ENCODE measurements at regions not wholly inside any gene's neighbourhood (a gene's known extent, or its start where the extent isn't known, plus 50 kb on each side); places are given as distances from the start of the nearest gene placed in this dataset.

DNA sequence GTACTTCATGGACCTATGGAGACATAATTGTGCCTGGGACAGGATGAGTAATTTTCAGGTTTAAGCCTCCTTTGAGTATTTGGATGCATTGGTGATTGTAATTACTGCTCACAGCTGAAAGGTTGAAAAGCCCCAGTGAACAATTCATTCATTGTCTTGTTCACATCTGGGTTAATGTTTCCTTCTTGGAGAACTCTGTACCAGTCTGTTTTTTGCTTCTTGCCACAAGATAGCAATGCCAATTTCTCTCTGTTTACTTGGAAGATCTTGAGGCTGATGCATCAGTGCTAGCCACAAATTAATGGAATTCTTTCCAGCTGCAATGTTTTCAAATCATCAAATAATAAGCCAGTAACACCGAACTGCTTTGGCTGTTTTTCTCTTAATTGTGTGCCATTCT is 207.8 kb downstream of the BMP2 start:
- Histone ChIP-seq H3K4me3 (no peak overlapping the region), H3K36me3 (no peaks in the 10 kb centered on the region)

DNA sequence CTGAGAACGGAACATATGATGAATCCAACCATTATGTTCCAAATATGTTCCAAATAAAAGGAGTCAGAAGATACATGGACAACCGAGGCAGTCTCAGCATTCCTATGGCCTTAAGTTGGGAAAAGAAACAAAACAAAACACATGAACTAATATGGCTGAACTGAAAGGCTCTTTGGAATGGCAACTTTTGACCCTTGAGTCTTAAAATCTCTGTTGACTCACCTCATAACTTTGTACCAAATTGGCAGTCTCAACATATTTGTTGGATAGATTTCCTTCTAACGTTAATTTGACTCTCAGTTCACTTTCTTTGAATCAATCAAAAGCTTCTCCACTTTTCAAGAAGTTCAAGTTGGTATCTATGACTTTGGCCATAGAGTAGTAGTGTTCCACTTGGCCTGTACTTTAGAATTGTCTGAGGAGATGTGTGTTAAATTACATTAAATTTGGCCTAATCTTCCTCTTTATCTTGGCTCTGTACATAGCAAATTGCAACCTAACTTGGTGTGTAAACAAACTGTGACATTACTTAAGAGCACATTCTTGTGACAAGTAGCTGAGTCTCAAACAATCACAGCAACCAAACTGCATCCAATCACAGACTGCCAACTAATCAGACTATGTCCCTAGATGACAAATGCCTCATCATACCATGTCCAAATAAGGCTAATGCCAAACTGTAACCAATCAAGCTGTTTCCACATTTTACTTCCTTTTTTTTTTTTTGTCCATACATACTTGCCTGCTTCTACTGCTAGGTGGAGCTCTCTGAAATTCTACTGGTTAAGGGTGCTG is 208.8 kb downstream of the BMP2 start:
- Histone ChIP-seq H3K27me3 (no peaks in the 10 kb centered on the region), H3K4me1 (no peaks in the 10 kb centered on the region), H3K27ac (no peak overlapping the region), H3K36me3 (no peaks in the 10 kb centered on the region), H3K4me3 (no peak overlapping the region), H3K9me3 (no peaks in the 10 kb centered on the region)
- TF ChIP-seq POLR2A (IDR thresholded peaks at IDR 0.05) = no peak
- TF ChIP-seq, protein P1, sequence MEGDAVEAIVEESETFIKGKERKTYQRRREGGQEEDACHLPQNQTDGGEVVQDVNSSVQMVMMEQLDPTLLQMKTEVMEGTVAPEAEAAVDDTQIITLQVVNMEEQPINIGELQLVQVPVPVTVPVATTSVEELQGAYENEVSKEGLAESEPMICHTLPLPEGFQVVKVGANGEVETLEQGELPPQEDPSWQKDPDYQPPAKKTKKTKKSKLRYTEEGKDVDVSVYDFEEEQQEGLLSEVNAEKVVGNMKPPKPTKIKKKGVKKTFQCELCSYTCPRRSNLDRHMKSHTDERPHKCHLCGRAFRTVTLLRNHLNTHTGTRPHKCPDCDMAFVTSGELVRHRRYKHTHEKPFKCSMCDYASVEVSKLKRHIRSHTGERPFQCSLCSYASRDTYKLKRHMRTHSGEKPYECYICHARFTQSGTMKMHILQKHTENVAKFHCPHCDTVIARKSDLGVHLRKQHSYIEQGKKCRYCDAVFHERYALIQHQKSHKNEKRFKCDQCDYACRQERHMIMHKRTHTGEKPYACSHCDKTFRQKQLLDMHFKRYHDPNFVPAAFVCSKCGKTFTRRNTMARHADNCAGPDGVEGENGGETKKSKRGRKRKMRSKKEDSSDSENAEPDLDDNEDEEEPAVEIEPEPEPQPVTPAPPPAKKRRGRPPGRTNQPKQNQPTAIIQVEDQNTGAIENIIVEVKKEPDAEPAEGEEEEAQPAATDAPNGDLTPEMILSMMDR (IDR thresholded peaks at IDR 0.05) = no peak
- DNase-seq = no peak

More for the DNA sequence above, 207.8 kb downstream of the BMP2 start:
- no peaks in the 10 kb centered on the region for H3K4me1 ChIP-seq
- H3K27ac ChIP-seq = no peak overlapping the region
- DNase-seq = no peak
- no peaks in the 10 kb centered on the region for H3K27me3 ChIP-seq
- TF ChIP-seq, protein P1 (IDR thresholded peaks at IDR 0.05) = no peak
- no peak for TF ChIP-seq POLR2A (IDR thresholded peaks at IDR 0.05)
- H3K9me3 ChIP-seq = no peaks in the 10 kb centered on the region

DNA sequence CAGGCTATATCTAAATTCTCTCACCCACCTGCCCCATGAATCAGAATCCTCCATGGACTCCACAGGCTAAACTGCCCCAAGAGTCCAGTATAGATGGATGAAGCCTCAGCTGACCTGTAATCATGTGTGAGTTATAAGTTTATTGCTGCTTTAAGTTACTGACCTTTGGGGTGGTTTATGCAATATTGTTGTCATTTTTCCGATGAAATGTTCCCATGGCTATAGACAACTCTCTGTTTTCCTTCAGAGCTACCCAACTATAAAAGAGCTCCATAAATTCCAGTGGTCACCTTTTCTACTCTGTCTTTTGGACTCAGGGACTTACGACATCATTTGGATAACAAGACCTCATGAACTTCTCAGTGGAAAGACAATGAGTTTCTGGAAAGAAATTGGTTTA is 212.1 kb downstream of the BMP2 start:
- H3K27ac ChIP-seq = no peak overlapping the region
- no peaks in the 10 kb centered on the region for H3K27me3 ChIP-seq
- no peak for TF ChIP-seq POLR2A (IDR thresholded peaks at IDR 0.05)
- TF ChIP-seq, protein P1 (IDR thresholded peaks at IDR 0.05) = no peak
- H3K9me3 ChIP-seq = no peaks in the 10 kb centered on the region
- no peaks in the 10 kb centered on the region for H3K4me1 ChIP-seq
- no peak overlapping the region for H3K4me3 ChIP-seq
- no peak for DNase-seq
- no peaks in the 10 kb centered on the region for H3K36me3 ChIP-seq

DNA sequence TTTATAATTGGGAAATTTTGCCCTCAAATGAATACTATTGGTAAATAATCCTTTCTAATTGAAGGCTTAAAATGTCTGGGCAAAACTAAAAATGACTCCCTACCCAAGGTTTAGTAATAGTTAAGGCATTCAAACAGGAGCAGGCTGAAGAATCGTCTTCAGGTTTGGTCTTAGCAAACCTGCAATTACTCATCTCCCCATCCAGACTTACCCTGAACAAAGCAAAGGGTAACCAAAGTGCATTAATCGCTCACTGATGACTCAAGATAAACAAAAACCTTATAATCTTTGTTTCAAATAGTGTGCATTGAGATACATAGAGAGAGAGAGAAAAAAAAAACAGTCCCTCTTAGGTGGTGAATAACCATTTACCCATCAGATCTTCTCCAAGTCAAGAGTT is 225.5 kb downstream of the BMP2 start:
- Histone ChIP-seq H3K4me3 (no peak overlapping the region), H3K4me1 (no peaks in the 10 kb centered on the region), H3K36me3 (no peaks in the 10 kb centered on the region), H3K9me3 (no peaks in the 10 kb centered on the region), H3K27ac (no peak overlapping the region), H3K27me3 (no peaks in the 10 kb centered on the region)
- TF ChIP-seq, protein P1 (IDR thresholded peaks at IDR 0.05) = no peak
- no peak for TF ChIP-seq POLR2A (IDR thresholded peaks at IDR 0.05)
- DNase-seq = no peak

DNA sequence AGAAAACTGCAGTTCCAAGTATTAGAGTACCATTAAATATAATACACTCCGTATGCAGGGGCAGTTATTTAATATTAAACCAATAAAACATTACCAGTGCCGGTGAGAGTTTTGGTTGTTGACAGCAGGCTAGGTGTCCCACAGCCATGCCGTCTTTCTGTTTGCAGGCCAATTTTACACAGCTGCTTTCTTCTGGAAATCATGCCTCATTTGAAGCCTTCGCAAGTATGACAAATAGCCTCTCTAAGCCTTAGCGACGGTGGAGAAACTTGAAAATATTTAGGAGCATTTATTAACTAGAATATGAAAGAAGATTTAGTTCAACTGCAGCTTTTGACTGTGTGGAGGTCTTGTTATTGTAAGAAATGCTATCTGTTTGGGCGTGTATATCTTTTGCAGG is 226.0 kb downstream of the BMP2 start:
- Histone ChIP-seq H3K27me3 (no peaks in the 10 kb centered on the region), H3K4me3 (no peak overlapping the region), H3K36me3 (no peaks in the 10 kb centered on the region), H3K9me3 (no peaks in the 10 kb centered on the region), H3K27ac (no peak overlapping the region), H3K4me1 (no peaks in the 10 kb centered on the region)
- no peak for DNase-seq
- TF ChIP-seq POLR2A (IDR thresholded peaks at IDR 0.05) = no peak
- TF ChIP-seq, protein P1 (IDR thresholded peaks at IDR 0.05) = no peak

Data from Peyer's patch (tissue), 4 donors.